Type B pancreatic cell (in vitro differentiated cells): ENCODE measurements at regions not wholly inside any gene's neighbourhood (a gene's known extent, or its start where the extent isn't known, plus 50 kb on each side); places are given as distances from the start of the nearest gene placed in this dataset.

Experiments used
- DNase-seq: peaks from one replicate; pipeline ENCODE4 v3.0.0; 2021; ENCODE audit warnings: mixed read lengths; ENCODE audit not compliant: unreplicated experiment; ENCODE audit errors: extremely low spot score
- H3K27ac Mint-ChIP-seq: 2 replicates; pipeline ENCODE4 v1.8.0; 2021; ENCODE audit warnings: mild to moderate bottlenecking, mixed read lengths
- H3K27me3 Mint-ChIP-seq: 2 replicates; pipeline ENCODE4 v1.8.0; 2021; ENCODE audit warnings: mixed read lengths
- H3K36me3 Mint-ChIP-seq: 2 replicates; pipeline ENCODE4 v1.8.0; 2021; ENCODE audit warnings: mixed read lengths
- H3K4me1 Mint-ChIP-seq: one replicate; pipeline ENCODE4 v1.8.0; 2021; ENCODE audit warnings: mixed read lengths; ENCODE audit not compliant: unreplicated experiment
- H3K4me3 Mint-ChIP-seq: 2 replicates; pipeline ENCODE4 v1.8.0; 2021; ENCODE audit warnings: mild to moderate bottlenecking, mixed read lengths
- H3K9me3 Mint-ChIP-seq: 2 replicates; pipeline ENCODE4 v1.8.0; 2021; ENCODE audit warnings: mixed read lengths
- CTCF ChIP-seq: fragments of 200-600 bp; sonication (generic); conservative IDR thresholded peaks from 2 replicates; pipeline ENCODE4 v1.5.0; 2021; ENCODE audit warnings: antibody characterized with exemption, mild to moderate bottlenecking

- Mint-ChIP-seq H3K27me3 (peaks cover 3% of the 10 kb centered on the region), H3K36me3 (no peaks in the 10 kb centered on the region), H3K9me3 (no peaks in the 10 kb centered on the region), H3K27ac (no peak overlapping the region), H3K4me3 (no peak overlapping the region), H3K4me1 (peaks cover 7% of the 10 kb centered on the region)
- peak; percentile 58 for DNase-seq
- TF ChIP-seq CTCF, result no peak
These were observed 388.6 kb downstream of the MATN1 start for GRCh38 chr1:30334767-30335166.

- no peaks in the 10 kb centered on the region for H3K36me3 Mint-ChIP-seq
- no peak for TF ChIP-seq CTCF
- no peak overlapping the region for H3K4me3 Mint-ChIP-seq
- DNase-seq, result no peak
- peaks cover 7% of the 10 kb centered on the region for H3K4me1 Mint-ChIP-seq
- H3K27ac Mint-ChIP-seq, result no peak overlapping the region
- peaks cover 3% of the 10 kb centered on the region for H3K27me3 Mint-ChIP-seq
- H3K9me3 Mint-ChIP-seq, result no peaks in the 10 kb centered on the region
These were observed 391.0 kb downstream of the MATN1 start for GRCh38 chr1:30332116-30333094.

GRCh38 chr1:30331415-30332065, 391.8 kb downstream of the MATN1 start:
- peaks cover 7% of the 10 kb centered on the region for H3K4me1 Mint-ChIP-seq
- H3K4me3 Mint-ChIP-seq, result no peak overlapping the region
- H3K36me3 Mint-ChIP-seq, result no peaks in the 10 kb centered on the region
- no peak for TF ChIP-seq CTCF
- peaks cover 3% of the 10 kb centered on the region for H3K27me3 Mint-ChIP-seq
- peak; percentile 57 for DNase-seq
- no peak overlapping the region for H3K27ac Mint-ChIP-seq
- no peaks in the 10 kb centered on the region for H3K9me3 Mint-ChIP-seq

GRCh38 chr1:30330644-30331043, 392.7 kb downstream of the MATN1 start:
- H3K27me3 Mint-ChIP-seq, result peaks cover 3% of the 10 kb centered on the region
- H3K4me1 Mint-ChIP-seq, result peaks cover 7% of the 10 kb centered on the region
- H3K4me3 Mint-ChIP-seq, result no peak overlapping the region

More at GRCh38 chr1:30330644-30331043, 392.7 kb downstream of the MATN1 start:
- no peak for TF ChIP-seq CTCF
- Mint-ChIP-seq H3K9me3 (no peaks in the 10 kb centered on the region), H3K36me3 (no peaks in the 10 kb centered on the region), H3K27ac (no peak overlapping the region)
- DNase-seq, result no peak
